Stimulated activated CD8-positive, alpha-beta memory T cell treated with anti-CD3 and anti-CD28 coated beads, Interleukin-4, amount 100 ng/mL, for 4 hours (primary cell): ENCODE measurements at regions not wholly inside any gene's neighbourhood (a gene's known extent, or its start where the extent isn't known, plus 50 kb on each side); places are given as distances from the start of the nearest gene placed in this dataset.

Source experiments
- DNase-seq, 2 donors: peaks; one replicate each; pipeline ENCODE4 v3.0.0-alpha.2; 2020; ENCODE audit warnings: low read depth in 2 of 2, low spot score in 1 of 2

GRCh38 chr10:129397198-129397974 is 69.7 kb upstream of the MGMT start:
- no peak for DNase-seq

- no peak for DNase-seq
These were observed 68.3 kb upstream of the MGMT start for GRCh38 chr10:129398711-129399141.

GRCh38 chr10:129400426-129400825 is 66.6 kb upstream of the MGMT start:
- no peak for DNase-seq

- DNase-seq: no peak
These were observed 64.6 kb upstream of the MGMT start for GRCh38 chr10:129402459-129402858.

GRCh38 chr10:129404091-129404490 is 63.0 kb upstream of the MGMT start:
- no peak for DNase-seq

GRCh38 chr10:129405389-129405788 is 61.7 kb upstream of the MGMT start:
- DNase-seq: no peak

GRCh38 chr10:129410688-129411392 is 56.2 kb upstream of the MGMT start:
- no peak for DNase-seq

GRCh38 chr10:129411393-129411705 is 55.7 kb upstream of the MGMT start:
- no peak for DNase-seq

- DNase-seq: no peak
These were observed 55.3 kb upstream of the MGMT start for GRCh38 chr10:129411772-129412171.

- DNase-seq: no peak
These were observed 54.0 kb upstream of the MGMT start for GRCh38 chr10:129413024-129413423.

GRCh38 chr10:129415215-129416140 is 51.6 kb upstream of the MGMT start:
- no peak for DNase-seq

GRCh38 chr10:129416155-129416554 is 50.9 kb upstream of the MGMT start:
- no peak for DNase-seq

- no peak for DNase-seq
These were observed 49.9 kb upstream of the MGMT start for GRCh38 chr10:129416956-129417765.
